B cell (primary cell): ENCODE measurements at regions not wholly inside any gene's neighbourhood (a gene's known extent, or its start where the extent isn't known, plus 50 kb on each side); places are given as distances from the start of the nearest gene placed in this dataset.

ENCODE experiments used
- ATAC-seq: fragments of 200-7000 bp; cut with Tn5 transposase; one replicate; pipeline ENCODE4 v1.10.0; 2021; ENCODE audit warnings: low read depth, mild to moderate bottlenecking, moderate number of reproducible peaks, moderate library complexity
- CTCF ChIA-PET: fragments of 350-600 bp; sonication (Branson Sonifier 250); formaldehyde crosslinking; loops from one replicate; lab custom pipeline; 2021; ENCODE audit warnings: antibody characterized with exemption, inconsistent platforms; lab: Charles Lee
- POLR2A ChIA-PET: fragments of 350-600 bp; sonication (Branson Sonifier 250); formaldehyde crosslinking; loops from one replicate; lab custom pipeline; 2021; ENCODE audit warnings: antibody characterized with exemption; lab: Charles Lee
- DNase-seq: peaks from one replicate; pipeline ENCODE4 v3.0.0; 2013
- H2AFZ ChIP-seq: 2 replicates; pipeline ENCODE4 v1.6.1; 2012; ENCODE audit warnings: mild to moderate bottlenecking, low read depth, low read length; ENCODE audit not compliant: insufficient read depth, poor library complexity, severe bottlenecking
- H3K27ac ChIP-seq, 2 donors: 1 replicate in 1 of 2; 2 replicates in 1 of 2; pipeline ENCODE4 v1.5.1; 2012 to 2013; ENCODE audit warnings: low read length in 2 of 2, mild to moderate bottlenecking in 2 of 2, moderate library complexity in 1 of 2
- H3K27me3 ChIP-seq, 4 experiments: fragments of 200-600 bp in 1 of 4; sonication (generic) in 1 of 4; replicated peaks in 1 of 4; 1 replicate in 2 of 4; 2 replicates in 2 of 4; pipeline versions ENCODE4 v1.6.1 to v1.7.0; 2013 to 2016; ENCODE audit warnings: low read length in 3 of 4, mild to moderate bottlenecking in 2 of 4, mixed read lengths in 1 of 4, moderate library complexity in 1 of 4; ENCODE audit not compliant: insufficient read depth in 4 of 4, control insufficient read depth in 3 of 4; ENCODE audit errors: control extremely low read depth in 1 of 4
- H3K36me3 ChIP-seq, 2 experiments: replicated peaks in 1 of 2; 1 replicate in 1 of 2; 2 replicates in 1 of 2; pipeline versions ENCODE4 v1.6.1 to v1.7.1; 2013; ENCODE audit warnings: low read length in 1 of 2; ENCODE audit not compliant: insufficient read depth in 2 of 2, control insufficient read depth in 1 of 2; ENCODE audit errors: control extremely low read depth in 1 of 2, extremely low read depth in 1 of 2
- H3K4me1 ChIP-seq, 2 donors: fragments of 200-600 bp in 1 of 2; sonication (generic) in 1 of 2; 1 replicate in 1 of 2; 2 replicates in 1 of 2; pipeline versions ENCODE4 v1.5.1 to v1.6.1; 2013 to 2017; ENCODE audit warnings: low read length in 2 of 2; ENCODE audit not compliant: control insufficient read depth in 2 of 2, insufficient read depth in 2 of 2
- H3K4me2 ChIP-seq: replicated peaks from 2 replicates; pipeline ENCODE3; 2012; ENCODE audit warnings: mild to moderate bottlenecking, low read depth, low read length; ENCODE audit not compliant: poor library complexity, severe bottlenecking
- H3K4me3 ChIP-seq, 5 experiments: fragments of 200-600 bp in 1 of 5; sonication (generic) in 1 of 5; 1 replicate in 3 of 5; 2 replicates in 2 of 5; pipeline versions ENCODE4 v1.5.1 to v1.7.0; 2011 to 2016; ENCODE audit warnings: low read length in 4 of 5, mild to moderate bottlenecking in 4 of 5, low read depth in 2 of 5, control low read depth in 1 of 5, moderate library complexity in 1 of 5; ENCODE audit not compliant: insufficient read depth in 1 of 5; ENCODE audit errors: control extremely low read depth in 1 of 5, extremely low read depth in 1 of 5
- H3K79me2 ChIP-seq: fragments of 200-600 bp; sonication (generic); one replicate; pipeline ENCODE4 v1.6.0; 2016; ENCODE audit warnings: low read length; ENCODE audit not compliant: control insufficient read depth, insufficient read depth
- H3K9ac ChIP-seq: fragments of 200-600 bp; sonication (generic); 2 replicates; pipeline ENCODE4 v1.6.1; 2017; ENCODE audit warnings: mild to moderate bottlenecking, low read length, moderate library complexity
- H3K9me3 ChIP-seq, 3 donors: one replicate each; pipeline versions ENCODE4 v1.6.1 to v1.7.1; 2013; ENCODE audit warnings: low read length in 2 of 3; ENCODE audit not compliant: control insufficient read depth in 2 of 3, insufficient read depth in 1 of 3; ENCODE audit errors: control extremely low read depth in 1 of 3
- H4K20me1 ChIP-seq: 2 replicates; pipeline ENCODE4 v1.6.0; 2012; ENCODE audit warnings: mild to moderate bottlenecking, low read length; ENCODE audit not compliant: insufficient read depth, control insufficient read depth, poor library complexity, severe bottlenecking
- H3K27ac Mint-ChIP-seq: one replicate; pipeline ENCODE4 v1.8.0; 2021; ENCODE audit warnings: mixed read lengths
- H3K27me3 Mint-ChIP-seq: one replicate; pipeline ENCODE4 v1.8.0; 2021; ENCODE audit warnings: mixed read lengths
- H3K4me1 Mint-ChIP-seq: one replicate; pipeline ENCODE4 v1.8.0; 2021; ENCODE audit warnings: mixed read lengths
- H3K4me3 Mint-ChIP-seq: one replicate; pipeline ENCODE4 v1.8.0; 2021; ENCODE audit warnings: mixed read lengths
- H3K9me3 Mint-ChIP-seq: one replicate; pipeline ENCODE4 v1.8.0; 2022; ENCODE audit warnings: mixed read lengths; ENCODE audit not compliant: insufficient read depth
- CTCF ChIP-seq: fragments of 200-600 bp; IDR thresholded peaks from one replicate; pipeline ENCODE4 v1.8.0; 2022; ENCODE audit warnings: antibody characterized with exemption, mild to moderate bottlenecking
- EZH2 ChIP-seq: IDR thresholded peaks from 2 replicates; pipeline ENCODE4 v1.6.1; 2012; ENCODE audit warnings: borderline replicate concordance, low read depth, mild to moderate bottlenecking, moderate library complexity, low read length; ENCODE audit not compliant: insufficient read depth, poor library complexity, severe bottlenecking
- WGBS: methylation state at CpG from one replicate; pipeline ENCODE4 v1.1.5; 2013; ENCODE audit warnings: missing lambda C conversion rate; ENCODE audit not compliant: insufficient coverage; 5-methylcytosine and 5-hydroxymethylcytosine counted together
- intact Hi-C: fragments of 100-400 bp; cut with micrococcal nuclease; formaldehyde crosslinking; loops from one replicate; pipeline ENCODE4 v1.10.0; 2022

GRCh38 chr7:68321076-68321639 lies 1277.1 kb upstream of the AUTS2 start:
- Histone ChIP-seq H2AFZ (no peak overlapping the region), H3K79me2 (no peaks in the 10 kb centered on the region), H3K36me3 (no peaks in the 10 kb centered on the region), H3K4me3 (no peak overlapping the region), H3K9me3 (peaks cover 0 to 9% (median 3%) of the 10 kb centered on the region in 3 donors), H3K9ac (no peak overlapping the region), H3K27me3 (no peaks in the 10 kb centered on the region), H3K4me2 (no peak overlapping the region), H3K27ac (no peak overlapping the region), H3K4me1 (no peaks in the 10 kb centered on the region), H4K20me1 (no peaks in the 10 kb centered on the region)
- Mint-ChIP-seq H3K4me3 (no peak overlapping the region), H3K4me1 (no peaks in the 10 kb centered on the region), H3K9me3 (no peaks in the 10 kb centered on the region), H3K27ac (no peak overlapping the region), H3K27me3 (no peaks in the 10 kb centered on the region)
- 85% methylated on average over 3 of the region's 4 CpGs for WGBS
- DNase-seq (no peak), ATAC-seq (no peak)
- TF ChIP-seq CTCF: no peak
- TF ChIP-seq EZH2: no peak
- ChIA-PET POLR2A (no interaction called here), CTCF (no interaction called here)
- intact Hi-C loops: no loop called here

- Histone ChIP-seq H3K9me3 (peaks cover 0 to 11% (median 0%) of the 10 kb centered on the region in 3 donors), H4K20me1 (no peaks in the 10 kb centered on the region), H3K36me3 (no peaks in the 10 kb centered on the region), H3K4me3 (no peak overlapping the region), H3K79me2 (no peaks in the 10 kb centered on the region), H3K27ac (no peak overlapping the region), H3K27me3 (no peaks in the 10 kb centered on the region), H3K4me2 (no peak overlapping the region), H2AFZ (no peak overlapping the region), H3K9ac (no peak overlapping the region), H3K4me1 (no peaks in the 10 kb centered on the region)
- ChIA-PET POLR2A (no interaction called here), CTCF (no interaction called here)
- no peak for ATAC-seq
- H3K9me3 Mint-ChIP-seq: no peaks in the 10 kb centered on the region
- DNase-seq: no peak
- intact Hi-C loops: no loop called here
- no peak overlapping the region for H3K4me3 Mint-ChIP-seq
- H3K27me3 Mint-ChIP-seq: no peaks in the 10 kb centered on the region
- H3K27ac Mint-ChIP-seq: no peak overlapping the region
- WGBS: 93% methylated on average over 3 of the region's 5 CpGs
- TF ChIP-seq EZH2 (no peak), CTCF (no peak)
- H3K4me1 Mint-ChIP-seq: no peaks in the 10 kb centered on the region
Measured at GRCh38 chr7:68321776-68322496, 1276.3 kb upstream of the AUTS2 start.
